ENCODE measurements at regions not wholly inside any gene's neighbourhood (a gene's known extent, or its start where the extent isn't known, plus 50 kb on each side); places are given as distances from the start of the nearest gene placed in this dataset.

GRCh38 chrX:3811331-3812311 is 98.2 kb upstream of the PRKX start:
- peaks cover 6% of the 10 kb centered on the region for H3F3A ChIP-seq (replicated peaks; ENCODE audit: insufficient read depth)
- WGBS (ENCODE audit: low lambda C conversion rate) = 64% methylated on average over 16 of the region's 16 CpGs

More at GRCh38 chrX:3811331-3812311, 98.2 kb upstream of the PRKX start:
- Histone ChIP-seq H3K9ac (no peak overlapping the region), H3K27me3 (ENCODE audit: insufficient read depth) (peaks cover 15% of the 10 kb centered on the region; the same call in 1 of the 2 replicates), H3K4me3 (ENCODE audit: low read depth in 2 of 2, low read length in 1 of 2) (no peak overlapping the region), H4K20me1 (ENCODE audit: insufficient read depth) (no peaks in the 10 kb centered on the region), H3K4me2 (no peak overlapping the region), H3K27ac (ENCODE audit: low read depth in 2 of 2, low read length in 1 of 2) (no peak overlapping the region), H3K9me2 (no peaks in the 10 kb centered on the region), H3K36me3 (replicated peaks in 1 of 2; ENCODE audit: control insufficient read depth in 1 of 2, insufficient read depth in 2 of 2, low read length in 1 of 2) (peaks cover 0 to 4% of the 10 kb centered on the region in 2 experiments), H3K79me2 (ENCODE audit: insufficient read depth) (peaks cover 9% of the 10 kb centered on the region; the same call in 1 of the 2 replicates), H2AFZ (ENCODE audit: low read depth) (no peak overlapping the region), H3K4me1 (ENCODE audit: control insufficient read depth in 1 of 2, insufficient read depth in 2 of 2, low read depth in 1 of 2, low read length in 1 of 2) (peaks cover 0 to 1% of the 10 kb centered on the region in 2 experiments; a peak in 1 of 4 replicates), H3K9me3 (no peaks in the 10 kb centered on the region)
- CTCF ChIA-PET = interaction anchor here (0.5 to 1.5 kb wide), 6 partner anchors 8 to 160 kb away, joined by 3 to 5 read pairs (median 4); no protein-coding TSS in a partner anchor
- peak; percentile 35 for DNase-seq
- TF ChIP-seq USF1 (IDR thresholded peaks at IDR 0.05; ENCODE audit: borderline replicate concordance, low read depth) (no peak), MEF2A (IDR thresholded peaks at IDR 0.05; ENCODE audit: borderline replicate concordance, low read depth) (no peak), IRF3 (IDR thresholded peaks at IDR 0.05; ENCODE audit: low read depth, low read length) (no peak), RAD21 (IDR thresholded peaks at IDR 0.05; ENCODE audit: low read length) (peak; percentile 66), EP300 (IDR thresholded peaks at IDR 0.05; ENCODE audit: borderline replicate concordance in 1 of 2, low read depth in 1 of 2, low read length in 1 of 2) (no peak), MXI1 (IDR thresholded peaks at IDR 0.05; ENCODE audit: low read depth, low read length) (no peak), SMC3 (IDR thresholded peaks at IDR 0.05; ENCODE audit: low read depth, low read length) (peak; percentile 47), CTCF (IDR thresholded peaks at IDR 0.05) (peak; percentile 54), NFIC (IDR thresholded peaks at IDR 0.05; ENCODE audit: borderline replicate concordance) (no peak), REST (IDR thresholded peaks at IDR 0.05; ENCODE audit: low read depth, low read length) (no peak)
- POLR2A ChIA-PET = no interaction called here

All from SK-N-SH (cell line).